ENCODE measurements at regions not wholly inside any gene's neighbourhood (a gene's known extent, or its start where the extent isn't known, plus 50 kb on each side); places are given as distances from the start of the nearest gene placed in this dataset.
"Not testable (repeated sequence)": the region's sequence is repeated elsewhere in the genome, so short reads cannot be mapped to it uniquely, and the experiment has no call there.

GRCh38 chr18:47397671-47398319 is 146.3 kb upstream of the SKOR2 start:
- no peak for DNase-seq

- DNase-seq, result no peak
These were observed 140.2 kb upstream of the SKOR2 start for GRCh38 chr18:47391665-47392064.

GRCh38 chr18:47390410-47391024 is 139.1 kb upstream of the SKOR2 start:
- DNase-seq, result no peak

GRCh38 chr18:47389210-47389609 is 137.8 kb upstream of the SKOR2 start:
- no peak for DNase-seq

GRCh38 chr18:47387864-47388263 is 136.4 kb upstream of the SKOR2 start:
- DNase-seq, result no peak

- DNase-seq, result no peak
These were observed 132.3 kb upstream of the SKOR2 start for GRCh38 chr18:47383729-47384128.

- no peak for DNase-seq
These were observed 130.6 kb upstream of the SKOR2 start for GRCh38 chr18:47381975-47382570.

GRCh38 chr18:47380153-47380552 is 128.7 kb upstream of the SKOR2 start:
- DNase-seq, result no peak

- DNase-seq, result no peak
These were observed 122.0 kb upstream of the SKOR2 start for GRCh38 chr18:47373465-47373864.

- no peak for DNase-seq
These were observed 118.6 kb upstream of the SKOR2 start for GRCh38 chr18:47370052-47370451.

- not testable (repeated sequence) for DNase-seq
These were observed 102.6 kb upstream of the SKOR2 start for GRCh38 chr18:47354061-47354460.

- no peak for DNase-seq
These were observed 94.6 kb upstream of the SKOR2 start for GRCh38 chr18:47346016-47346415.

- no peak for DNase-seq
These were observed 93.8 kb upstream of the SKOR2 start for GRCh38 chr18:47345291-47345690.

- DNase-seq, result no peak
These were observed 91.8 kb upstream of the SKOR2 start for GRCh38 chr18:47343291-47343690.

GRCh38 chr18:47342566-47342965 is 91.1 kb upstream of the SKOR2 start:
- no peak for DNase-seq

GRCh38 chr18:47341678-47342077 is 90.2 kb upstream of the SKOR2 start:
- DNase-seq, result no peak

GRCh38 chr18:47334966-47335365 is 83.5 kb upstream of the SKOR2 start:
- no peak for DNase-seq

GRCh38 chr18:47333926-47334635 is 82.6 kb upstream of the SKOR2 start:
- no peak for DNase-seq

- DNase-seq, result no peak
These were observed 80.2 kb upstream of the SKOR2 start for GRCh38 chr18:47331641-47332040.

GRCh38 chr18:47331026-47331425 is 79.6 kb upstream of the SKOR2 start:
- no peak for DNase-seq

GRCh38 chr18:47323158-47323557 is 71.7 kb upstream of the SKOR2 start:
- no peak for DNase-seq

- DNase-seq, result no peak
These were observed 70.4 kb upstream of the SKOR2 start for GRCh38 chr18:47321815-47322214.

- DNase-seq, result no peak
These were observed 66.5 kb upstream of the SKOR2 start for GRCh38 chr18:47317824-47318508.

All from NCI-H1436 treated with DMSO at 0.1 percent for 48 hours (cell line).